HG03045 (cell line): ENCODE measurements at regions not wholly inside any gene's neighbourhood (a gene's known extent, or its start where the extent isn't known, plus 50 kb on each side); places are given as distances from the start of the nearest gene placed in this dataset.

Experiments
- ATAC-seq: cut with Tn5 transposase; IDR thresholded peaks from one replicate; pipeline ENCODE4 v1.9.1; 2021; ENCODE audit warnings: mild to moderate bottlenecking, moderate library complexity; ENCODE audit not compliant: unreplicated experiment

GRCh38 chr6:168887621-168888020 lies 366.0 kb downstream of the THBS2 start:
- no peak for ATAC-seq

- no peak for ATAC-seq
Observed at GRCh38 chr6:168886964-168887363, 366.7 kb downstream of the THBS2 start.

GRCh38 chr6:168885751-168886742 lies 367.6 kb downstream of the THBS2 start:
- ATAC-seq: no peak

- ATAC-seq: no peak
Observed at GRCh38 chr6:168885196-168885595, 368.4 kb downstream of the THBS2 start.

GRCh38 chr6:168884646-168885086 lies 369.0 kb downstream of the THBS2 start:
- ATAC-seq: no peak

GRCh38 chr6:168884050-168884645 lies 369.5 kb downstream of the THBS2 start:
- ATAC-seq: no peak

- ATAC-seq: no peak
Observed at GRCh38 chr6:168883410-168884049, 370.1 kb downstream of the THBS2 start.

- ATAC-seq: no peak
Observed at GRCh38 chr6:168880271-168880670, 373.4 kb downstream of the THBS2 start.

- ATAC-seq: no peak
Observed at GRCh38 chr6:168877821-168878282, 375.8 kb downstream of the THBS2 start.

GRCh38 chr6:168876956-168877355 lies 376.7 kb downstream of the THBS2 start:
- ATAC-seq: no peak

- ATAC-seq: no peak
Observed at GRCh38 chr6:168875811-168876576, 377.7 kb downstream of the THBS2 start.

- no peak for ATAC-seq
Observed at GRCh38 chr6:168874637-168875036, 379.0 kb downstream of the THBS2 start.

- no peak for ATAC-seq
Observed at GRCh38 chr6:168873278-168874190, 380.1 kb downstream of the THBS2 start.

- ATAC-seq: no peak
Observed at GRCh38 chr6:168871642-168872315, 381.9 kb downstream of the THBS2 start.

- no peak for ATAC-seq
Observed at GRCh38 chr6:168870982-168871381, 382.7 kb downstream of the THBS2 start.

- no peak for ATAC-seq
Observed at GRCh38 chr6:168867247-168868102, 386.2 kb downstream of the THBS2 start.

- ATAC-seq: no peak
Observed at GRCh38 chr6:168866534-168866933, 387.1 kb downstream of the THBS2 start.

- ATAC-seq: no peak
Observed at GRCh38 chr6:168865522-168865921, 388.1 kb downstream of the THBS2 start.
